Activated T-helper 2 cell treated with anti-CD3 and anti-CD28 coated beads, Interferon-gamma antibody, Interleukin-2, Interleukin-4, amounts not matched to agents 10 μg/mL and 5 μg/mL and 100 μg/mL, durations not matched to agents 14 hours and 24 hours and 36 hours (primary cell): ENCODE measurements at regions not wholly inside any gene's neighbourhood (a gene's known extent, or its start where the extent isn't known, plus 50 kb on each side); places are given as distances from the start of the nearest gene placed in this dataset.

ENCODE experiments used
- DNase-seq: peaks from one replicate; pipeline ENCODE4 v3.0.0; 2021; ENCODE audit warnings: low spot score
- H3K27ac Mint-ChIP-seq: one replicate; pipeline ENCODE4 v1.8.0; 2021; ENCODE audit warnings: mixed read lengths
- H3K27me3 Mint-ChIP-seq: one replicate; pipeline ENCODE4 v1.8.0; 2021; ENCODE audit warnings: low read depth, mixed read lengths
- H3K36me3 Mint-ChIP-seq: one replicate; pipeline ENCODE4 v1.8.0; 2021; ENCODE audit warnings: low read depth, mixed read lengths
- H3K4me1 Mint-ChIP-seq: one replicate; pipeline ENCODE4 v1.8.0; 2021; ENCODE audit warnings: low read depth, mixed read lengths
- H3K4me3 Mint-ChIP-seq: one replicate; pipeline ENCODE4 v1.8.0; 2021; ENCODE audit warnings: low read depth, mild to moderate bottlenecking, moderate library complexity, mixed read lengths
- H3K9me3 Mint-ChIP-seq: one replicate; pipeline ENCODE4 v1.8.0; 2021; ENCODE audit warnings: mixed read lengths
- intact Hi-C: fragments of 100-400 bp; cut with micrococcal nuclease; formaldehyde crosslinking; loops from one replicate; pipeline ENCODE4 v1.15.1; 2023

- DNase-seq, result no peak
- Mint-ChIP-seq H3K27me3 (no peaks in the 10 kb centered on the region), H3K9me3 (peaks cover 17% of the 10 kb centered on the region), H3K4me1 (no peaks in the 10 kb centered on the region), H3K27ac (no peak overlapping the region), H3K4me3 (no peak overlapping the region), H3K36me3 (no peaks in the 10 kb centered on the region)
- intact Hi-C loops, result no loop called here
Measured at GRCh38 chr12:126389220-126389841, 1324.1 kb downstream of the AACS start.

GRCh38 chr12:126389961-126390360 lies 1324.7 kb downstream of the AACS start:
- no peak overlapping the region for H3K4me3 Mint-ChIP-seq
- no peak overlapping the region for H3K27ac Mint-ChIP-seq
- no peaks in the 10 kb centered on the region for H3K27me3 Mint-ChIP-seq
- peaks cover 20% of the 10 kb centered on the region for H3K9me3 Mint-ChIP-seq
- no peak for DNase-seq
- intact Hi-C loops, result no loop called here
- no peaks in the 10 kb centered on the region for H3K36me3 Mint-ChIP-seq
- H3K4me1 Mint-ChIP-seq, result no peaks in the 10 kb centered on the region

DNA sequence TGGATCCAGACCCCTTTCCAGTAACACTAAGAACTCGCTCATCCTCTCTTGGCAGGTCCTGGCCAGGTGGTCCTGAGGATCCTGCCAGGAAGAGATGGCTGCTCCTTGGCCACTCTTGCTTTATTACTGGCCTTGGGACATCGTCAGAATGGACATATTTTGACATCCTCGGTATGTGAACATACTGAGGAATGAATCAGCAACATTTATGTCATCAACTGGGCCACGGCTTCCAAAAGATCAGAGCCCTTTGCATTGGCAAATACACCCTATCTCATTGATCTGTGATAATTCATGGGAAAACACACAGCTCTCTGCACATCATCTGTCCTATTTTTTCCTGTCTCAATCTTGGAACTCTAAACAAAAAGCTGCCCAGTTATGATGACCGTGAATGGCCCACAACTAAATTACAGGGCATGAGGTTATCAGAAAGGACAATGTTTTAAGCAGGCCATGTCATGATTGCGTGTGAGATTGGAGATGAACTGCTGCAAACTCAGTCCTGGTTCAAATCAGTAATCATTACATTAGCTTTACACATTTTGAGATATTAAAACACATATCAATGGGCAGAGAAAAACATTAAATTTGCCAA lies 1325.8 kb downstream of the AACS start:
- H3K27ac Mint-ChIP-seq, result no peak overlapping the region
- no peak overlapping the region for H3K4me3 Mint-ChIP-seq

GRCh38 chr12:126396536-126396935 lies 1331.3 kb downstream of the AACS start:
- Mint-ChIP-seq H3K36me3 (no peaks in the 10 kb centered on the region), H3K4me1 (no peaks in the 10 kb centered on the region), H3K9me3 (peaks cover 20% of the 10 kb centered on the region), H3K27ac (no peak overlapping the region), H3K4me3 (no peak overlapping the region), H3K27me3 (no peaks in the 10 kb centered on the region)
- DNase-seq, result no peak
- intact Hi-C loops, result no loop called here

More for the DNA sequence above, 1325.8 kb downstream of the AACS start:
- H3K36me3 Mint-ChIP-seq, result no peaks in the 10 kb centered on the region
- H3K27me3 Mint-ChIP-seq, result no peaks in the 10 kb centered on the region
- DNase-seq, result no peak
- intact Hi-C loops, result no loop called here
- no peaks in the 10 kb centered on the region for H3K4me1 Mint-ChIP-seq
- peaks cover 28% of the 10 kb centered on the region for H3K9me3 Mint-ChIP-seq

GRCh38 chr12:126397071-126397581 lies 1331.9 kb downstream of the AACS start:
- H3K4me3 Mint-ChIP-seq, result no peak overlapping the region
- no peaks in the 10 kb centered on the region for H3K4me1 Mint-ChIP-seq
- intact Hi-C loops, result no loop called here
- no peak for DNase-seq
- H3K9me3 Mint-ChIP-seq, result peaks cover 20% of the 10 kb centered on the region
- H3K27me3 Mint-ChIP-seq, result no peaks in the 10 kb centered on the region
- H3K36me3 Mint-ChIP-seq, result no peaks in the 10 kb centered on the region
- no peak overlapping the region for H3K27ac Mint-ChIP-seq

GRCh38 chr12:126397660-126398059 lies 1332.4 kb downstream of the AACS start:
- H3K4me1 Mint-ChIP-seq, result no peaks in the 10 kb centered on the region
- intact Hi-C loops, result no loop called here
- H3K36me3 Mint-ChIP-seq, result no peaks in the 10 kb centered on the region
- H3K27me3 Mint-ChIP-seq, result no peaks in the 10 kb centered on the region
- H3K9me3 Mint-ChIP-seq, result peaks cover 20% of the 10 kb centered on the region
- no peak for DNase-seq
- H3K27ac Mint-ChIP-seq, result no peak overlapping the region
- no peak overlapping the region for H3K4me3 Mint-ChIP-seq

- intact Hi-C loops, result no loop called here
- Mint-ChIP-seq H3K27me3 (no peaks in the 10 kb centered on the region), H3K27ac (no peak overlapping the region), H3K9me3 (peaks cover 6% of the 10 kb centered on the region), H3K36me3 (no peaks in the 10 kb centered on the region), H3K4me3 (no peak overlapping the region), H3K4me1 (no peaks in the 10 kb centered on the region)
- DNase-seq, result no peak
Measured at GRCh38 chr12:126400831-126401230, 1335.6 kb downstream of the AACS start.

DNA sequence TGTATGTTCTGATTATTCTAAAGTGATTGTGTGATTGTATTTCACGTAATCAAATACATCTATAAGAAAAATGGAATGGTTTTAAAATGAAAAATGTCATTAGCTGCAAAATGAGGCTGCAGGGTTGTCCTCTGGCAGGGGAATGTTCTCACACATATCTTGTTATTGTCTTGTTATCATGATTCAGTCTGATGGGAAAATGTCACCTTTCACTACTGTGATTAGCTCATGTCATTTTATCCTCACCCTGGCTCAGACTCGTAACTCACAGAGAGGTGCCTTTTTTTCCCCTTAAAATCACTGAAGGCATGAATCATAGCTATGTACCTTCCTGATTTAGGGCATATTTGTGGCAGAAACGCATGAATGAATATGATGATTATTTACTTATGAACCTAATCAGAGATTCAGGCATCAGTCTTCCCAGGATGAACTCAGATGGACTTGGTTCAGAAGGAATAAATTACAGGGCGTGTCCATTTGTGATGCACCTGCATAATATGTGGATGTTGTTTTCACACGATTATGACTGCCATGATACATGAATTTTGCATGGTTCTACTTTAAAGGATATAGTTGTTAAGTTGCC lies 1339.2 kb downstream of the AACS start:
- H3K27me3 Mint-ChIP-seq, result no peaks in the 10 kb centered on the region
- H3K9me3 Mint-ChIP-seq, result peaks cover 7% of the 10 kb centered on the region
- H3K36me3 Mint-ChIP-seq, result no peaks in the 10 kb centered on the region
- H3K27ac Mint-ChIP-seq, result no peak overlapping the region
- no peak for DNase-seq
- no peak overlapping the region for H3K4me3 Mint-ChIP-seq
- H3K4me1 Mint-ChIP-seq, result no peaks in the 10 kb centered on the region
- intact Hi-C loops, result no loop called here

- no peak for DNase-seq
- H3K4me3 Mint-ChIP-seq, result no peak overlapping the region
- H3K4me1 Mint-ChIP-seq, result no peaks in the 10 kb centered on the region
- no peaks in the 10 kb centered on the region for H3K36me3 Mint-ChIP-seq
- H3K27me3 Mint-ChIP-seq, result no peaks in the 10 kb centered on the region
- intact Hi-C loops, result no loop called here
- H3K27ac Mint-ChIP-seq, result no peak overlapping the region
- peaks cover 11% of the 10 kb centered on the region for H3K9me3 Mint-ChIP-seq
Measured at GRCh38 chr12:126418400-126418799, 1353.2 kb downstream of the AACS start.

- no peak for DNase-seq
- H3K4me1 Mint-ChIP-seq, result no peaks in the 10 kb centered on the region
- intact Hi-C loops, result no loop called here
- peaks cover 11% of the 10 kb centered on the region for H3K9me3 Mint-ChIP-seq
- H3K4me3 Mint-ChIP-seq, result no peak overlapping the region
- no peaks in the 10 kb centered on the region for H3K27me3 Mint-ChIP-seq
- H3K36me3 Mint-ChIP-seq, result no peaks in the 10 kb centered on the region
- no peak overlapping the region for H3K27ac Mint-ChIP-seq
Measured at GRCh38 chr12:126419131-126419530, 1353.9 kb downstream of the AACS start.

DNA sequence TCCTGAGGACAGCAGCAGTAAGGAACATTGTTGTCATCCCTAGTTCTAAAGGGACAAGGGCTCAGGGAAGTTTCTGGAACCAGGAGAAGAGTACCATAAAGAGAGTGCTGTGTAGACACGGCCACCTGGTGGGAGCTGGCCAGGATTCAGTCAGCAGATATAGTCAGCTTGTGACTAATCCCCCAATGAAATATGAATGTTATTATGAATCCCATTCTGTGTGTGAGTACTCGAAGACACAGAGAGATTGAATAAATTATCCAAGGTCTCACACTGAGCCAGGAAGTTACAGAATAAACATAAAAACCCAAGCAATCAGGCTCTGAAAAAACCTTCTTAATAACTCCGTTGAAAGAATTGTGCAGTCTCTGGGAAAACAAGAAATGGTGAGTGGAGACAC lies 1359.5 kb downstream of the AACS start:
- H3K27me3 Mint-ChIP-seq, result no peaks in the 10 kb centered on the region
- H3K36me3 Mint-ChIP-seq, result no peaks in the 10 kb centered on the region
- H3K4me3 Mint-ChIP-seq, result no peak overlapping the region

DNA sequence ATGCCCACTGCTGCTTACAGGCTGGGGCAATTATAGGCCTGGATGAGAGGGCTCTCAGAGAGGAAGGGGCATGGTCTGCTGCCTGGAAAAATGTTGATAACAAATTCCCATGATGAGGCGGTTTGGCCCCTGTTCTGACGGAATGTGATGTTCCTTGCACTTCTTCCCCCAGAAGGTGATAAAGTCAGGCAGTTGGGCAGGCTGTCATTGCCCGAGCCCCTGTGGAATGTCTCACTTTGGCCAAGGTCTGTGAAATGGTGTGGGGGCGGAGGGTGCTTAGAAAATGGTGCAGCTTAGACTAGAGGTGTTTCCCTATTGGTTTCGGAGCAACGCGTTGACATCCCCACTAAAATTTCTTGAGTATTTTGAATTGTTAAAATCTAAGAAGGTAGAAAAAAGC lies 1360.0 kb downstream of the AACS start:
- Mint-ChIP-seq H3K4me3 (no peak overlapping the region), H3K4me1 (no peaks in the 10 kb centered on the region)

More for the DNA sequence above, 1359.5 kb downstream of the AACS start:
- intact Hi-C loops, result no loop called here
- no peaks in the 10 kb centered on the region for H3K4me1 Mint-ChIP-seq
- no peak for DNase-seq
- no peak overlapping the region for H3K27ac Mint-ChIP-seq
- H3K9me3 Mint-ChIP-seq, result peaks cover 8% of the 10 kb centered on the region

GRCh38 chr12:126428769-126429168 lies 1363.5 kb downstream of the AACS start:
- Mint-ChIP-seq H3K36me3 (no peaks in the 10 kb centered on the region), H3K9me3 (peaks cover 11% of the 10 kb centered on the region), H3K4me1 (no peaks in the 10 kb centered on the region), H3K27ac (no peak overlapping the region), H3K27me3 (no peaks in the 10 kb centered on the region), H3K4me3 (no peak overlapping the region)
- DNase-seq, result no peak
- intact Hi-C loops, result no loop called here

More for the DNA sequence above, 1360.0 kb downstream of the AACS start:
- H3K27me3 Mint-ChIP-seq, result no peaks in the 10 kb centered on the region
- H3K9me3 Mint-ChIP-seq, result peaks cover 6% of the 10 kb centered on the region
- H3K27ac Mint-ChIP-seq, result no peak overlapping the region
- H3K36me3 Mint-ChIP-seq, result no peaks in the 10 kb centered on the region
- DNase-seq, result no peak
- intact Hi-C loops, result no loop called here
